ENCODE measurements at regions not wholly inside any gene's neighbourhood (a gene's known extent, or its start where the extent isn't known, plus 50 kb on each side); places are given as distances from the start of the nearest gene placed in this dataset.

GRCh38 chr7:35495844-35496243, 199.1 kb downstream of the HERPUD2 start:
- Histone ChIP-seq H3K4me2 (ENCODE audit: extremely low read depth, insufficient read depth, low read length) (no peak overlapping the region), H2AFZ (ENCODE audit: low read length) (no peak overlapping the region), H3K4me1 (ENCODE audit: control insufficient read depth, extremely low read depth, insufficient read depth, low read length) (no peaks in the 10 kb centered on the region), H3K36me3 (ENCODE audit: control insufficient read depth, insufficient read depth, low read length) (no peaks in the 10 kb centered on the region), H3K9ac (ENCODE audit: insufficient read depth, low read length) (no peak overlapping the region), H3K27me3 (ENCODE audit: control insufficient read depth, insufficient read depth, low read length) (no peaks in the 10 kb centered on the region), H3K9me3 (ENCODE audit: control insufficient read depth, insufficient read depth, low read depth, low read length) (no peaks in the 10 kb centered on the region), H3K27ac (ENCODE audit: insufficient read depth, low read length) (no peak overlapping the region), H3K4me3 (replicated peaks in 1 of 4; ENCODE audit: control extremely low read depth in 1 of 4, insufficient read depth in 1 of 4, low read depth in 3 of 4, low read length in 4 of 4) (no peak overlapping the region), H3K79me2 (ENCODE audit: control insufficient read depth, insufficient read depth, low read length) (no peaks in the 10 kb centered on the region), H4K20me1 (ENCODE audit: control insufficient read depth, extremely low read depth, insufficient read depth, low read length) (no peaks in the 10 kb centered on the region)
- DNase-seq (ENCODE audit: low read depth in 2 of 2): no peak
- no peak for TF ChIP-seq EZH2 (IDR thresholded peaks at IDR 0.05; ENCODE audit: low read length, missing control alignments)
- TF ChIP-seq CTCF (conservative IDR thresholded peaks at IDR 0.05 in 1 of 2, IDR thresholded peaks at IDR 0.05 in 1 of 2; ENCODE audit: low read depth in 1 of 2, low read length in 2 of 2): no peak

- Histone ChIP-seq H4K20me1 (ENCODE audit: control insufficient read depth, extremely low read depth, insufficient read depth, low read length) (no peaks in the 10 kb centered on the region), H3K4me3 (replicated peaks in 1 of 4; ENCODE audit: control extremely low read depth in 1 of 4, insufficient read depth in 1 of 4, low read depth in 3 of 4, low read length in 4 of 4) (no peak overlapping the region), H3K4me1 (ENCODE audit: control insufficient read depth, extremely low read depth, insufficient read depth, low read length) (no peaks in the 10 kb centered on the region), H3K9ac (ENCODE audit: insufficient read depth, low read length) (no peak overlapping the region), H3K36me3 (ENCODE audit: control insufficient read depth, insufficient read depth, low read length) (no peaks in the 10 kb centered on the region), H3K9me3 (ENCODE audit: control insufficient read depth, insufficient read depth, low read depth, low read length) (no peaks in the 10 kb centered on the region), H3K4me2 (ENCODE audit: extremely low read depth, insufficient read depth, low read length) (no peak overlapping the region), H2AFZ (ENCODE audit: low read length) (no peak overlapping the region), H3K79me2 (ENCODE audit: control insufficient read depth, insufficient read depth, low read length) (no peaks in the 10 kb centered on the region), H3K27ac (ENCODE audit: insufficient read depth, low read length) (no peak overlapping the region), H3K27me3 (ENCODE audit: control insufficient read depth, insufficient read depth, low read length) (no peaks in the 10 kb centered on the region)
- DNase-seq (ENCODE audit: low read depth in 2 of 2): no peak
- TF ChIP-seq CTCF (conservative IDR thresholded peaks at IDR 0.05 in 1 of 2, IDR thresholded peaks at IDR 0.05 in 1 of 2; ENCODE audit: low read depth in 1 of 2, low read length in 2 of 2): no peak
- no peak for TF ChIP-seq EZH2 (IDR thresholded peaks at IDR 0.05; ENCODE audit: low read length, missing control alignments)
These were observed 199.6 kb downstream of the HERPUD2 start for GRCh38 chr7:35495377-35495776.

GRCh38 chr7:35494407-35494806, 200.5 kb downstream of the HERPUD2 start:
- Histone ChIP-seq H3K79me2 (ENCODE audit: control insufficient read depth, insufficient read depth, low read length) (no peaks in the 10 kb centered on the region), H3K36me3 (ENCODE audit: control insufficient read depth, insufficient read depth, low read length) (no peaks in the 10 kb centered on the region), H3K9me3 (ENCODE audit: control insufficient read depth, insufficient read depth, low read depth, low read length) (no peaks in the 10 kb centered on the region), H3K4me3 (replicated peaks in 1 of 4; ENCODE audit: control extremely low read depth in 1 of 4, insufficient read depth in 1 of 4, low read depth in 3 of 4, low read length in 4 of 4) (no peak overlapping the region), H2AFZ (ENCODE audit: low read length) (no peak overlapping the region), H3K4me2 (ENCODE audit: extremely low read depth, insufficient read depth, low read length) (no peak overlapping the region), H3K27ac (ENCODE audit: insufficient read depth, low read length) (no peak overlapping the region), H3K27me3 (ENCODE audit: control insufficient read depth, insufficient read depth, low read length) (no peaks in the 10 kb centered on the region), H3K9ac (ENCODE audit: insufficient read depth, low read length) (no peak overlapping the region), H3K4me1 (ENCODE audit: control insufficient read depth, extremely low read depth, insufficient read depth, low read length) (no peaks in the 10 kb centered on the region), H4K20me1 (ENCODE audit: control insufficient read depth, extremely low read depth, insufficient read depth, low read length) (no peaks in the 10 kb centered on the region)
- no peak for DNase-seq (ENCODE audit: low read depth in 2 of 2)
- no peak for TF ChIP-seq EZH2 (IDR thresholded peaks at IDR 0.05; ENCODE audit: low read length, missing control alignments)
- no peak for TF ChIP-seq CTCF (conservative IDR thresholded peaks at IDR 0.05 in 1 of 2, IDR thresholded peaks at IDR 0.05 in 1 of 2; ENCODE audit: low read depth in 1 of 2, low read length in 2 of 2)
